Natural killer cell (primary cell): ENCODE measurements at regions not wholly inside any gene's neighbourhood (a gene's known extent, or its start where the extent isn't known, plus 50 kb on each side); places are given as distances from the start of the nearest gene placed in this dataset.

Experiments used
- ATAC-seq, 3 donors: fragments of 150-1000 bp in 2 of 3; fragments of 200-7000 bp in 1 of 3; cut with Tn5 transposase; 1 replicate in 1 of 3; 2 replicates in 2 of 3; pipeline ENCODE4 v1.10.0; 2021; ENCODE audit warnings: mild to moderate bottlenecking in 2 of 3, moderate library complexity in 2 of 3
- DNase-seq, 2 donors: peaks; one replicate each; pipeline versions ENCODE4 v3.0.0 to v3.0.0-alpha.2; 2013 to 2021; ENCODE audit warnings: mixed read lengths in 1 of 2
- H3K27ac ChIP-seq: one replicate; pipeline ENCODE4 v1.5.1; 2013; ENCODE audit warnings: mild to moderate bottlenecking, low read length
- H3K27me3 ChIP-seq: one replicate; pipeline ENCODE4 v1.6.1; 2013; ENCODE audit warnings: low read length; ENCODE audit not compliant: control insufficient read depth, insufficient read depth
- H3K36me3 ChIP-seq: one replicate; pipeline ENCODE4 v1.6.1; 2013; ENCODE audit warnings: low read length; ENCODE audit not compliant: control insufficient read depth, insufficient read depth
- H3K4me1 ChIP-seq: one replicate; pipeline ENCODE4 v1.6.1; 2013; ENCODE audit warnings: low read length; ENCODE audit not compliant: control insufficient read depth, insufficient read depth
- H3K4me3 ChIP-seq: one replicate; pipeline ENCODE4 v1.5.1; 2013; ENCODE audit warnings: low read length
- H3K9me3 ChIP-seq: one replicate; pipeline ENCODE4 v1.6.1; 2013; ENCODE audit warnings: low read length; ENCODE audit not compliant: control insufficient read depth, insufficient read depth
- H3K27ac Mint-ChIP-seq, 2 donors: one replicate each; pipeline ENCODE4 v1.8.0; 2022; ENCODE audit warnings: mild to moderate bottlenecking in 2 of 2, mixed read lengths in 2 of 2, moderate library complexity in 1 of 2
- H3K27me3 Mint-ChIP-seq, 2 donors: one replicate each; pipeline ENCODE4 v1.8.0; 2022; ENCODE audit warnings: low read depth in 2 of 2, mixed read lengths in 2 of 2
- H3K36me3 Mint-ChIP-seq: one replicate; pipeline ENCODE4 v1.8.0; 2022; ENCODE audit warnings: mixed read lengths
- H3K4me1 Mint-ChIP-seq, 2 donors: one replicate each; pipeline ENCODE4 v1.8.0; 2022; ENCODE audit warnings: mixed read lengths in 2 of 2
- H3K4me3 Mint-ChIP-seq: one replicate; pipeline ENCODE4 v1.8.0; 2022; ENCODE audit warnings: mild to moderate bottlenecking, moderate library complexity, mixed read lengths
- H3K9me3 Mint-ChIP-seq, 2 donors: one replicate each; pipeline ENCODE4 v1.8.0; 2022; ENCODE audit warnings: mixed read lengths in 2 of 2
- CTCF ChIP-seq: fragments of 200-600 bp; IDR thresholded peaks from one replicate; pipeline ENCODE4 v1.8.0; 2022; ENCODE audit warnings: antibody characterized with exemption
- WGBS: methylation state at CpG from one replicate; pipeline ENCODE4 v1.1.7; 2013; ENCODE audit warnings: missing lambda C conversion rate; ENCODE audit not compliant: insufficient coverage; 5-methylcytosine and 5-hydroxymethylcytosine counted together
- intact Hi-C: fragments of 100-400 bp; cut with micrococcal nuclease; formaldehyde crosslinking; loops from one replicate; pipeline ENCODE4 v1.14.2; 2022

- no peak overlapping the region for H3K27ac Mint-ChIP-seq
- no peak for ATAC-seq
- intact Hi-C loops, result no loop called here
These were observed 232.9 kb downstream of the SPTSSA start for GRCh38 chr14:34229140-34229539.

GRCh38 chr14:34228650-34228976 is 233.4 kb downstream of the SPTSSA start:
- Histone ChIP-seq H3K27me3 (peaks cover 2% of the 10 kb centered on the region), H3K4me3 (no peak overlapping the region), H3K36me3 (no peaks in the 10 kb centered on the region), H3K4me1 (no peaks in the 10 kb centered on the region), H3K27ac (no peak overlapping the region), H3K9me3 (no peaks in the 10 kb centered on the region)
- intact Hi-C loops, result loop anchor here (1.0 kb wide), 1 partner anchor 389 kb away; no protein-coding TSS in a partner anchor
- Mint-ChIP-seq H3K27me3 (peaks cover 7 to 30% of the 10 kb centered on the region in 2 donors), H3K9me3 (no peaks in the 10 kb centered on the region), H3K4me3 (no peak overlapping the region), H3K4me1 (peaks cover 0 to 6% of the 10 kb centered on the region in 2 donors), H3K27ac (no peak overlapping the region), H3K36me3 (no peaks in the 10 kb centered on the region)
- no peak for TF ChIP-seq CTCF
- 88% methylated on average over 5 of the region's 5 CpGs for WGBS
- DNase-seq (no peak), ATAC-seq (no peak)

More at GRCh38 chr14:34229140-34229539, 232.9 kb downstream of the SPTSSA start:
- Histone ChIP-seq H3K27me3 (peaks cover 2% of the 10 kb centered on the region), H3K9me3 (no peaks in the 10 kb centered on the region), H3K4me3 (no peak overlapping the region), H3K4me1 (no peaks in the 10 kb centered on the region), H3K27ac (no peak overlapping the region), H3K36me3 (no peaks in the 10 kb centered on the region)
- no peak for DNase-seq
- TF ChIP-seq CTCF, result no peak
- H3K4me1 Mint-ChIP-seq, result peaks cover 0 to 6% of the 10 kb centered on the region in 2 donors
- H3K9me3 Mint-ChIP-seq, result no peaks in the 10 kb centered on the region
- no peaks in the 10 kb centered on the region for H3K36me3 Mint-ChIP-seq
- H3K4me3 Mint-ChIP-seq, result no peak overlapping the region
- WGBS, result 80% methylated on average over 7 of the region's 7 CpGs
- peaks cover 7 to 30% of the 10 kb centered on the region in 2 donors for H3K27me3 Mint-ChIP-seq

GRCh38 chr14:34227834-34228649 is 234.0 kb downstream of the SPTSSA start:
- intact Hi-C loops, result loop anchor here (1.0 kb wide), 1 partner anchor 389 kb away; no protein-coding TSS in a partner anchor
- peaks cover 10 to 30% of the 10 kb centered on the region in 2 donors for H3K27me3 Mint-ChIP-seq
- WGBS, result 34% methylated on average over 22 of the region's 22 CpGs
- no peak overlapping the region for H3K4me3 Mint-ChIP-seq
- peaks cover 0 to 6% of the 10 kb centered on the region in 2 donors for H3K4me1 Mint-ChIP-seq
- H3K9me3 Mint-ChIP-seq, result no peaks in the 10 kb centered on the region
- Histone ChIP-seq H3K4me3 (no peak overlapping the region), H3K27me3 (peaks cover 2% of the 10 kb centered on the region), H3K27ac (no peak overlapping the region), H3K36me3 (no peaks in the 10 kb centered on the region), H3K9me3 (no peaks in the 10 kb centered on the region), H3K4me1 (no peaks in the 10 kb centered on the region)
- ATAC-seq (peak in 1 of 3 donors; percentile 69), DNase-seq (peak in 1 of 2 donors; percentile 67)
- no peak overlapping the region for H3K27ac Mint-ChIP-seq
- peak; percentile 26 for TF ChIP-seq CTCF
- no peaks in the 10 kb centered on the region for H3K36me3 Mint-ChIP-seq

GRCh38 chr14:34224221-34224620 is 237.8 kb downstream of the SPTSSA start:
- no peak overlapping the region for H3K27ac Mint-ChIP-seq
- Histone ChIP-seq H3K27me3 (peaks cover 2% of the 10 kb centered on the region), H3K36me3 (no peaks in the 10 kb centered on the region), H3K4me1 (no peaks in the 10 kb centered on the region), H3K27ac (no peak overlapping the region), H3K9me3 (no peaks in the 10 kb centered on the region), H3K4me3 (no peak overlapping the region)
- peaks cover 0 to 6% of the 10 kb centered on the region in 2 donors for H3K4me1 Mint-ChIP-seq
- ATAC-seq (no peak), DNase-seq (no peak)
- intact Hi-C loops, result no loop called here
- no peaks in the 10 kb centered on the region for H3K36me3 Mint-ChIP-seq
- H3K27me3 Mint-ChIP-seq, result peaks cover 10 to 11% of the 10 kb centered on the region in 2 donors
- no peaks in the 10 kb centered on the region for H3K9me3 Mint-ChIP-seq
- H3K4me3 Mint-ChIP-seq, result no peak overlapping the region
- TF ChIP-seq CTCF, result no peak
